DOHH2 (cell line): ENCODE measurements at regions not wholly inside any gene's neighbourhood (a gene's known extent, or its start where the extent isn't known, plus 50 kb on each side); places are given as distances from the start of the nearest gene placed in this dataset.

Source experiments
- CTCF ChIP-seq: fragments of 200-600 bp; sonication (generic); IDR thresholded peaks from one replicate; pipeline ENCODE4 v1.5.1; 2014; ENCODE audit warnings: antibody characterized with exemption, mild to moderate bottlenecking, low read depth, low read length; ENCODE audit not compliant: poor library complexity, severe bottlenecking
- EZH2phosphoT487 ChIP-seq: fragments of 200-600 bp; sonication (generic); IDR thresholded peaks from 2 replicates; pipeline ENCODE4 v1.6.1; 2017; ENCODE audit warnings: borderline replicate concordance, mild to moderate bottlenecking, antibody characterized with exemption, low read length, moderate library complexity, mixed read lengths

GRCh38 chr5:106454050-106454449, 1216.7 kb downstream of the EFNA5 start:
- TF ChIP-seq EZH2phosphoT487 (no peak), CTCF (no peak)
